Skeletal muscle tissue (tissue), 3 donors: ENCODE measurements at regions not wholly inside any gene's neighbourhood (a gene's known extent, or its start where the extent isn't known, plus 50 kb on each side); places are given as distances from the start of the nearest gene placed in this dataset.
"Not testable (repeated sequence)": the region's sequence is repeated elsewhere in the genome, so short reads cannot be mapped to it uniquely, and the experiment has no call there.

Source experiments
- H3K27ac ChIP-seq: one replicate; pipeline ENCODE4 v1.7.0; 2013; ENCODE audit warnings: mild to moderate bottlenecking, low read depth, low read length, inconsistent platforms
- H3K27me3 ChIP-seq, 3 donors: one replicate each; pipeline ENCODE4 v1.7.0; 2013; ENCODE audit warnings: low read length in 3 of 3; ENCODE audit not compliant: control insufficient read depth in 3 of 3, insufficient read depth in 3 of 3
- H3K36me3 ChIP-seq, 3 donors: one replicate each; pipeline ENCODE4 v1.7.0; 2013; ENCODE audit warnings: low read length in 3 of 3; ENCODE audit not compliant: control insufficient read depth in 3 of 3, insufficient read depth in 3 of 3
- H3K4me1 ChIP-seq, 3 donors: one replicate each; pipeline ENCODE4 v1.7.0; 2013; ENCODE audit warnings: low read length in 3 of 3, mild to moderate bottlenecking in 3 of 3; ENCODE audit not compliant: control insufficient read depth in 3 of 3, insufficient read depth in 3 of 3
- H3K4me3 ChIP-seq, 3 donors: one replicate each; pipeline ENCODE4 v1.7.0; 2013; ENCODE audit warnings: low read length in 3 of 3
- H3K9ac ChIP-seq, 3 donors: one replicate each; pipeline ENCODE4 v1.7.0; 2013; ENCODE audit warnings: low read length in 3 of 3, mild to moderate bottlenecking in 3 of 3, moderate library complexity in 2 of 3, low read depth in 1 of 3
- H3K9me3 ChIP-seq, 3 donors: one replicate each; pipeline ENCODE4 v1.7.0; 2013; ENCODE audit warnings: low read length in 3 of 3; ENCODE audit not compliant: control insufficient read depth in 3 of 3
- donor health status: Osteomylitis.

GRCh38 chr17:78305801-78306200 is 54.1 kb downstream of the SOCS3 start:
- no peak overlapping the region for H3K27ac ChIP-seq
- no peaks in the 10 kb centered on the region for H3K9me3 ChIP-seq
- H3K4me3 ChIP-seq = no peak overlapping the region
- H3K9ac ChIP-seq = no peak overlapping the region
- H3K4me1 ChIP-seq = peaks cover 30 to 33% (median 30%) of the 10 kb centered on the region in 3 donors
- H3K36me3 ChIP-seq = no peaks in the 10 kb centered on the region
- H3K27me3 ChIP-seq = no peaks in the 10 kb centered on the region

DNA sequence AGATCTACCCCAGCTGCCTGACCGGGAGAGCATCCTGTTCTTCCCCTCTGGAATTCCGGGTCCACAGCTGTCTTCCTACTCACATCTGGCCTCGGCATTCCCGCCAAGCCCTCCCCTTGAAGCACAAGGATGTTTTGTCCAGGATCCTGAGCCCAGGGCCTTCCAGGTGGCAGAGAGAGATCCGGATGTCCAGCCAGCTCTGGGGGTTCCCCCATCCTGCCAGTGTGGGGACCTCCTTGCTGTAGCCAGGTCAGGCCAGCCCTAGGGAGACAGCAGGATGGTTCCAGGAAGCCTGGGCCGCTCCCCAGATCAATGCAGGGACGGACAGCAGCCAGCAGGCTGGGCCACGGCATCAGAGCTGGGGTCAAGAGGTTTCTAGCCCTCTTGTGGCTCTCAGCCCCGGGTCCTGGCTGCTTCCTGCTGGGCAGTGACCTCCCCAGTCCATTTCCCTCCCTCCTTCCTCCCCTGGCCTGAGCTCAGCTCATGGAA is 55.3 kb downstream of the SOCS3 start:
- Histone ChIP-seq H3K9ac (peak overlapping the region in 1 of 3 donors; percentile 33), H3K27ac (no peak overlapping the region), H3K4me3 (no peak overlapping the region), H3K36me3 (no peaks in the 10 kb centered on the region), H3K27me3 (no peaks in the 10 kb centered on the region), H3K9me3 (no peaks in the 10 kb centered on the region), H3K4me1 (peaks cover 30 to 38% (median 30%) of the 10 kb centered on the region in 3 donors)

GRCh38 chr17:78302478-78302877 is 57.4 kb downstream of the SOCS3 start:
- Histone ChIP-seq H3K9me3 (no peaks in the 10 kb centered on the region), H3K9ac (no peak overlapping the region), H3K27ac (no peak overlapping the region), H3K4me3 (no peak overlapping the region), H3K27me3 (no peaks in the 10 kb centered on the region), H3K4me1 (peaks cover 20 to 29% (median 23%) of the 10 kb centered on the region in 3 donors), H3K36me3 (no peaks in the 10 kb centered on the region)

DNA sequence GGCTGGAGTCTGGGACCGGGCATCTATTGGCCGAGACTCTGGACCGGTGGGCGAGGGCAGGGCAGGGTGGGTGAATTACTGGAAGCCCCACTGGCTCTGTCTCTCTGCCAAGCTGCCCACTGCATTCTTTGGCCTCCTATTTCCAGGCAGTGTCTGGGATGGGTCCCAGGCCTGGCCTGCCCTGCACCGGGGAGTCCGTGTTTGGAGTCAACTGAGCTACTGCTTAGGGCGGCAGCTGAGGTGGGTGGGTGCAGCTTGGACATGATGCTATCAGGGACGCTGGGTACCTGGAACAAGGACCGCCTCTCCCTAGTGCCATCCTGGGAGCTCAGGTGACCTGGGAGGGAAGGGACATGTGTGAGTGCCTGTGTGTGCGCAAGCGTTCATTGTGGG is 58.1 kb downstream of the SOCS3 start:
- no peaks in the 10 kb centered on the region for H3K36me3 ChIP-seq
- H3K27ac ChIP-seq = no peak overlapping the region
- H3K4me1 ChIP-seq = peaks cover 13 to 28% (median 16%) of the 10 kb centered on the region in 3 donors
- H3K9ac ChIP-seq = no peak overlapping the region
- H3K27me3 ChIP-seq = no peaks in the 10 kb centered on the region
- H3K9me3 ChIP-seq = no peaks in the 10 kb centered on the region
- no peak overlapping the region for H3K4me3 ChIP-seq

DNA sequence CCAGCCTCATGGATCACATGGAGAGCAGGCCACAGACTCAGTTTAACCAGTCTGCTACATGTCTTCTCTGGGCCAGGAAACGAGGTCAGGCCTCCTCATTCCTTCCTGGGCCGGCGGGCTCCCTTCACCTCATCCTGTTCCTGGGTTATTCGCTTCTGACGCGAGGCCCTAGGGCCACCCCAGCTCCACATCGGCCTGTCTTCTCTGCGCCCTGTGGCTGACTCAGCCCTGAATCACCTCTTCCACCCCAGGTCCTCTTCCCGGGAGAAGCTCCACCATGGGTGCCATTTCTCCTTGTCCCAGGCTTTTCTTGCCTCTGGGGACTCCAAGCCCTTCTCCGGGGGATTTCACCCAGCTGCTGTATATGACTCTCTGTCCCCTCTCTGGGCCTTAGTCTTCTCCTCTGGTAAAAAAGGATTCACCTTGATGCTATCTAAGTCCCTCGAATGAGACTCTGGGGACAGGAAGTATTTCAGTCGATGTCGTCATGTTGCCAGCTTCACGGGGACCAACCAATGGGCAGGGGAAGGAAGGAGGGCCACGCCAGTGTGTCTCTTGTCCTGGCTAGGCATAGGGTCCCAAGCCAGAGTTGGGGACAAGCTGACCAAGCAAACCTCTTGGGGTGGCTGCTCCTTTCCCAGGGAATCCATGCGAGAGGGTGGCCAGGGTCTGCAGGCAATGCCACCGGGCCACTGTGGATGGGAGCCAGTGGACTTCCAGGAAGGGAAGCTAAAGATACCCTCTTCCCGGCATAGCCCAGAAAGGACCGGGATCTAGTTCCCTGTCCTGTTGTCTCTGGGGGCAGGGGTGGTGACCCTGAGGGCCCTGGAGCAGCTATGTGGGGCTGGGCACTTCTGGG is 58.7 kb downstream of the SOCS3 start:
- no peaks in the 10 kb centered on the region for H3K27me3 ChIP-seq
- H3K4me3 ChIP-seq = no peak overlapping the region
- no peak overlapping the region for H3K27ac ChIP-seq
- H3K36me3 ChIP-seq = no peaks in the 10 kb centered on the region
- no peak overlapping the region for H3K9ac ChIP-seq
- H3K9me3 ChIP-seq = no peaks in the 10 kb centered on the region
- H3K4me1 ChIP-seq = peaks cover 12 to 28% (median 16%) of the 10 kb centered on the region in 3 donors

- no peak overlapping the region for H3K4me3 ChIP-seq
- peaks cover 4 to 17% (median 9%) of the 10 kb centered on the region in 3 donors for H3K4me1 ChIP-seq
- H3K36me3 ChIP-seq = no peaks in the 10 kb centered on the region
- no peak overlapping the region for H3K27ac ChIP-seq
- H3K9ac ChIP-seq = no peak overlapping the region
- H3K27me3 ChIP-seq = no peaks in the 10 kb centered on the region
- no peaks in the 10 kb centered on the region for H3K9me3 ChIP-seq
Measured at GRCh38 chr17:78299049-78299448, 60.8 kb downstream of the SOCS3 start.

DNA sequence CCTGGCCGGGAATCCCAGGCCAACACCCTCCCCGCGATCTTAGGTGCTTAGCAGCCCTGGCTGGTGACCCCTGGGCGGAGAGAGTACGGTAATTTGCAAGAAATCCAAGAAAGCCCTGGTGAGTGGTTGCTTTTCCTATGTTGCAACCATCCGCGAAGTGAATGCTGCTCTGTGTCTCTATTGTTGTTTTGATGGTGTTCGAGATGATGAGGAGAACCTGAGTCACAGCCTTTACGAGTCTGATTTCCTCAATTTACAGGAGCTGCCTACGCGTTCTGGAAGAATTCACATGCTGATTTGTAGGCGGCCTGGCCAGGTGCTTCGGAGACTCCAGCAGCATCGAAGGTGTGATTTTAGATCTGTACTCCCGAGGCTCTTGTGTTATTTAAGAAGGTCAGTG is 63.3 kb downstream of the TMEM235 start:
- Histone ChIP-seq H3K9me3 (no peaks in the 10 kb centered on the region), H3K4me3 (no peak overlapping the region), H3K4me1 (peaks cover 17 to 24% (median 19%) of the 10 kb centered on the region in 3 donors), H3K27me3 (no peaks in the 10 kb centered on the region), H3K27ac (no peak overlapping the region), H3K9ac (no peak overlapping the region), H3K36me3 (no peaks in the 10 kb centered on the region)

DNA sequence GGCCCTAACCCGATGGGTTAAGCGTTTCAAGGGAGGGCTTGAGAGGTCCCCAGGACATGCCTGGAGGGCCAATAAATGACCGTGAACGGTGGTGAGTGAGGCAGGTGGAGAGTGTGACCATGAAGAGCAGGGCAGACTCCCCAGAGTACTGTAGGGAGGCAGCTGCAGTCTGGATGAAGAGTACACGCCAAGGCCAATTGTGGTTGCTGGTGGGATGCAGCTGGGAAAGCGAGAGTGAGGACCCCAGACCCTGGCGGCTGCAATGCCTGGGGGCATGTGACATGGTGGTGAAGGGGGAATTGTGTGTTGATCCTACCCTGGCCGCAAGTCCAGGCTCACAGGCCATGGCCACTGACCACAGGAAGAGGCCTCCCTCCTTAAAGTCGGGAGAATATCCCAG is 62.9 kb downstream of the TMEM235 start:
- Histone ChIP-seq H3K27me3 (no peaks in the 10 kb centered on the region), H3K4me1 (peaks cover 20 to 26% (median 22%) of the 10 kb centered on the region in 3 donors), H3K36me3 (no peaks in the 10 kb centered on the region), H3K4me3 (no peak overlapping the region), H3K27ac (no peak overlapping the region), H3K9ac (no peak overlapping the region), H3K9me3 (no peaks in the 10 kb centered on the region)

GRCh38 chr17:78293151-78293550 is 61.7 kb downstream of the TMEM235 start:
- H3K4me1 ChIP-seq = peaks cover 20 to 26% (median 22%) of the 10 kb centered on the region in 3 donors
- H3K27ac ChIP-seq, H3K27me3 ChIP-seq, H3K4me3 ChIP-seq, H3K36me3 ChIP-seq, H3K9me3 ChIP-seq, H3K9ac ChIP-seq: not testable (repeated sequence)
